ENCODE measurements at regions not wholly inside any gene's neighbourhood (a gene's known extent, or its start where the extent isn't known, plus 50 kb on each side); places are given as distances from the start of the nearest gene placed in this dataset.
"Not testable (repeated sequence)": the region's sequence is repeated elsewhere in the genome, so short reads cannot be mapped to it uniquely, and the experiment has no call there.

DNA sequence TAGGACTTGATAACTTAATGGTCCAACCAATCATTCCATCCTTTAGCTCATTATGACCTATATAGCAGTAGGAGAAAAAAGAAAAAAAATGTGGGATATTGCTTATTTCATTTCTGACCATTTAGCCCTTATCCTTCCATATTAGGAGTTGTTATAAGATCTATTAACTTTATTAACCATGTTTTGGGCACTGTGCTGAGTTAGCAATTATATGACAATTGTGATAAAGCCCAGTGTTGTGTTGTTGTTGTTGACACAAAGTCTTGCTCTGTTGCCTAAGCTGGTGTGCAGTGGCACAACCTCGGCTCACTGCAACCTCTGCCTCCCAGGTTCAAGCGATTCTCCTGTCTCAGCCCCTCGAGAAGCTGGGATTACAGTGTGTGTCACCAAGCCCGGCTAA is 569.7 kb upstream of the FOXG1 start:
- no peak overlapping the region for H3K27ac ChIP-seq (ENCODE audit: low read depth in 1 of 3, low read length in 2 of 3)
- no peaks in the 10 kb centered on the region for H3K36me3 ChIP-seq (ENCODE audit: control insufficient read depth in 3 of 3, insufficient read depth in 2 of 3, low read depth in 1 of 3, low read length in 3 of 3)
- no peaks in the 10 kb centered on the region for H3K4me1 ChIP-seq (ENCODE audit: control insufficient read depth in 3 of 3, insufficient read depth in 2 of 3, low read depth in 1 of 3, low read length in 2 of 3)
- H3K27me3 ChIP-seq (ENCODE audit: control insufficient read depth in 3 of 3, insufficient read depth in 3 of 3, low read length in 3 of 3) = no peaks in the 10 kb centered on the region
- H3K9me3 ChIP-seq (ENCODE audit: control insufficient read depth in 2 of 2, insufficient read depth in 1 of 2, low read depth in 1 of 2, low read length in 1 of 2) = no peaks in the 10 kb centered on the region
- 82 to 89% (median 85%) methylated on average over 4 of the region's 4 CpGs for WGBS, 3 donors
- H3K4me3 ChIP-seq (ENCODE audit: low read depth in 1 of 3, low read length in 3 of 3) = no peak overlapping the region
- FAIRE-seq (no peak), DNase-seq (no peak)

DNA sequence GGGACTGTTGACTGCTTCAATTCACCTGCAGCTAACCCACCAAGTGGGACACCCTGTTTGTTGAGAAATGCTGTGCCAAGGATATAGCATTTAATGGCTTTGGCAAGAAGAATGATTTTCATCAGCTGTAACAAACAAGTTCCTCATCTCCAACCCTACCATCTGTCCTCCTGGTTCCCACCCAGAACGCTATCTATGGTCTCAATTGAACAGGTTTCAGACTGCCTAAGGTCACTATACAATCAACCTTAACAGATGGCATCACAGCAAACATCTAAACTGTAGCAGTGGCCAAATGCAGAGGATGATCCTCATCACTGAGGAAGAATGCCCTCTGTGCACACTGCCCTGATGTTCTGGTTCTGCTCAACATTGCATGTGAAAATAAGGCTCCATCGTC is 546.2 kb upstream of the FOXG1 start:
- Histone ChIP-seq H3K27me3 (ENCODE audit: control insufficient read depth in 3 of 3, insufficient read depth in 3 of 3, low read length in 3 of 3) (no peaks in the 10 kb centered on the region), H3K4me3 (ENCODE audit: low read depth in 1 of 3, low read length in 3 of 3) (no peak overlapping the region), H3K36me3 (ENCODE audit: control insufficient read depth in 3 of 3, insufficient read depth in 2 of 3, low read depth in 1 of 3, low read length in 3 of 3) (no peaks in the 10 kb centered on the region), H3K9me3 (ENCODE audit: control insufficient read depth in 2 of 2, insufficient read depth in 1 of 2, low read depth in 1 of 2, low read length in 1 of 2) (peaks cover 0 to 3% of the 10 kb centered on the region in 2 donors), H3K27ac (ENCODE audit: low read depth in 1 of 3, low read length in 2 of 3) (no peak overlapping the region), H3K4me1 (ENCODE audit: control insufficient read depth in 3 of 3, insufficient read depth in 2 of 3, low read depth in 1 of 3, low read length in 2 of 3) (no peaks in the 10 kb centered on the region)
- FAIRE-seq (no peak), DNase-seq (no peak)
- WGBS, 3 donors = 76 to 79% (median 79%) methylated on average over 2 of the region's 2 CpGs

GRCh38 chr14:28240909-28241308 is 525.7 kb upstream of the FOXG1 start:
- 75 to 78% (median 77%) methylated on average over 2 of the region's 2 CpGs for WGBS, 3 donors

DNA sequence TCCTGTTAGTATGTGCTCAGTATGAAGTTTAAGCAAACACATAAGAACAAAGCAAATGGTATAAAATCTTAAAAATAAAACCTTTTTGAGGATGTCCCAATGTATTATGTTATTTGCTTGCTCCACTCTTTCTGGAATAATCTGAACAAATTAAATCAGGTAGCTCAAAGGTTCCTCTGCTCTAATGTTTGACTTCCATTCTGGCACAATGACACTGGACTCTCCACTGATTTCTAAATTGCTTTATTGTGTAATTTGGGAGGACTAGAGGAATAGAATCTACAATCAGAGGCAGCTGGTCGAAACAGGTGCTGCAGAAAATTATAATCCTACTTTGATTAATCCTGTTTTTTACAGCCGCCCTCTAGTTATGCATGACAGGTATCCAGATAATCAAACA is 523.7 kb upstream of the FOXG1 start:
- Histone ChIP-seq H3K27ac (ENCODE audit: low read depth in 1 of 3, low read length in 2 of 3) (no peak overlapping the region), H3K36me3 (ENCODE audit: control insufficient read depth in 3 of 3, insufficient read depth in 2 of 3, low read depth in 1 of 3, low read length in 3 of 3) (no peaks in the 10 kb centered on the region), H3K4me3 (ENCODE audit: low read depth in 1 of 3, low read length in 3 of 3) (no peak overlapping the region), H3K9me3 (ENCODE audit: control insufficient read depth in 2 of 2, insufficient read depth in 1 of 2, low read depth in 1 of 2, low read length in 1 of 2) (peaks cover 0 to 5% of the 10 kb centered on the region in 2 donors), H3K27me3 (ENCODE audit: control insufficient read depth in 3 of 3, insufficient read depth in 3 of 3, low read length in 3 of 3) (no peaks in the 10 kb centered on the region), H3K4me1 (ENCODE audit: control insufficient read depth in 3 of 3, insufficient read depth in 2 of 3, low read depth in 1 of 3, low read length in 2 of 3) (no peaks in the 10 kb centered on the region)
- 49 to 68% (median 51%) methylated on average over 2 of the region's 2 CpGs for WGBS, 3 donors
- DNase-seq (no peak), FAIRE-seq (no peak)

More at GRCh38 chr14:28240909-28241308, 525.7 kb upstream of the FOXG1 start:
- FAIRE-seq (no peak), DNase-seq (no peak)
- no peaks in the 10 kb centered on the region for H3K4me1 ChIP-seq (ENCODE audit: control insufficient read depth in 3 of 3, insufficient read depth in 2 of 3, low read depth in 1 of 3, low read length in 2 of 3)
- peaks cover 0 to 5% of the 10 kb centered on the region in 2 donors for H3K9me3 ChIP-seq (ENCODE audit: control insufficient read depth in 2 of 2, insufficient read depth in 1 of 2, low read depth in 1 of 2, low read length in 1 of 2)
- H3K36me3 ChIP-seq (ENCODE audit: control insufficient read depth in 3 of 3, insufficient read depth in 2 of 3, low read depth in 1 of 3, low read length in 3 of 3) = no peaks in the 10 kb centered on the region
- H3K27me3 ChIP-seq (ENCODE audit: control insufficient read depth in 3 of 3, insufficient read depth in 3 of 3, low read length in 3 of 3) = no peaks in the 10 kb centered on the region
- H3K27ac ChIP-seq (ENCODE audit: low read depth in 1 of 3, low read length in 2 of 3) = no peak overlapping the region
- no peak overlapping the region for H3K4me3 ChIP-seq (ENCODE audit: low read depth in 1 of 3, low read length in 3 of 3)

- peaks cover 0 to 3% of the 10 kb centered on the region in 2 donors for H3K9me3 ChIP-seq (ENCODE audit: control insufficient read depth in 2 of 2, insufficient read depth in 1 of 2, low read depth in 1 of 2, low read length in 1 of 2)
- H3K27ac ChIP-seq (ENCODE audit: low read depth in 1 of 3, low read length in 2 of 3) = no peak overlapping the region
- no peaks in the 10 kb centered on the region for H3K36me3 ChIP-seq (ENCODE audit: control insufficient read depth in 3 of 3, insufficient read depth in 2 of 3, low read depth in 1 of 3, low read length in 3 of 3)
- H3K4me1 ChIP-seq (ENCODE audit: control insufficient read depth in 3 of 3, insufficient read depth in 2 of 3, low read depth in 1 of 3, low read length in 2 of 3) = no peaks in the 10 kb centered on the region
- DNase-seq (no peak), FAIRE-seq (no peak)
- no peak overlapping the region for H3K4me3 ChIP-seq (ENCODE audit: low read depth in 1 of 3, low read length in 3 of 3)
- WGBS, 3 donors = 44 to 51% (median 49%) methylated on average over 3 of the region's 3 CpGs
- H3K27me3 ChIP-seq (ENCODE audit: control insufficient read depth in 3 of 3, insufficient read depth in 3 of 3, low read length in 3 of 3) = no peaks in the 10 kb centered on the region
Measured at GRCh38 chr14:28243600-28243999, 523.0 kb upstream of the FOXG1 start.

DNA sequence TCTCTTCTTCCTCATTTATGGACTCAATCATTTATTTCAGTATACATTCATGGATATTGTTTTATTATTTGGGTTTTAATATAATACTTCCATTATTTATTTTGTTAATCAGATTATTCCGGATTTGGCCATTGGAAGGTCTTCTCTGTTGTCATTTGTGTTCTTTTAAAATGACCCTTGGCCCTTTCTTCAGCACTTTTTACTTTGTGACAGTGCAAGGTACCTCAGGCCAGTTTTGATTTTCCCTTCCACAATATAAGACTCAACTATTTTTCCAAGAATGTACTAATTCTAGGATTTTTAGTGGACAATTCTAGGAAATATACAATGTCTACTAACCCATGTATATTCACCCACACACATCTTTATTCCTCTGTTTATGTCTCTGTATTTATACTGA is 521.4 kb upstream of the FOXG1 start:
- H3K9me3 ChIP-seq (ENCODE audit: control insufficient read depth in 2 of 2, insufficient read depth in 1 of 2, low read depth in 1 of 2, low read length in 1 of 2) = no peaks in the 10 kb centered on the region
- DNase-seq = no peak
- 19 to 32% (median 29%) methylated on average over 1 of the region's 1 CpG for WGBS, 3 donors
- H3K27me3 ChIP-seq (ENCODE audit: control insufficient read depth in 3 of 3, insufficient read depth in 3 of 3, low read length in 3 of 3) = no peaks in the 10 kb centered on the region
- H3K36me3 ChIP-seq (ENCODE audit: control insufficient read depth in 3 of 3, insufficient read depth in 2 of 3, low read depth in 1 of 3, low read length in 3 of 3) = no peaks in the 10 kb centered on the region
- FAIRE-seq = no peak
- no peaks in the 10 kb centered on the region for H3K4me1 ChIP-seq (ENCODE audit: control insufficient read depth in 3 of 3, insufficient read depth in 2 of 3, low read depth in 1 of 3, low read length in 2 of 3)
- H3K4me3 ChIP-seq (ENCODE audit: low read depth in 1 of 3, low read length in 3 of 3) = no peak overlapping the region
- no peak overlapping the region for H3K27ac ChIP-seq (ENCODE audit: low read depth in 1 of 3, low read length in 2 of 3)

GRCh38 chr14:28247491-28247890 is 519.1 kb upstream of the FOXG1 start:
- H3K27me3 ChIP-seq (ENCODE audit: control insufficient read depth in 3 of 3, insufficient read depth in 3 of 3, low read length in 3 of 3) = no peaks in the 10 kb centered on the region
- DNase-seq (no peak), FAIRE-seq (no peak)
- H3K27ac ChIP-seq (ENCODE audit: low read depth in 1 of 3, low read length in 2 of 3) = no peak overlapping the region
- 49 to 69% (median 51%) methylated on average over 1 of the region's 1 CpG for WGBS, 3 donors
- H3K4me1 ChIP-seq (ENCODE audit: control insufficient read depth in 3 of 3, insufficient read depth in 2 of 3, low read depth in 1 of 3, low read length in 2 of 3) = no peaks in the 10 kb centered on the region
- no peaks in the 10 kb centered on the region for H3K36me3 ChIP-seq (ENCODE audit: control insufficient read depth in 3 of 3, insufficient read depth in 2 of 3, low read depth in 1 of 3, low read length in 3 of 3)
- no peak overlapping the region for H3K4me3 ChIP-seq (ENCODE audit: low read depth in 1 of 3, low read length in 3 of 3)
- peaks cover under 1 to 3% of the 10 kb centered on the region in 2 donors for H3K9me3 ChIP-seq (ENCODE audit: control insufficient read depth in 2 of 2, insufficient read depth in 1 of 2, low read depth in 1 of 2, low read length in 1 of 2)

- H3K4me3 ChIP-seq (ENCODE audit: low read depth in 1 of 3, low read length in 3 of 3); H3K27ac ChIP-seq (ENCODE audit: low read depth in 1 of 3, low read length in 2 of 3); H3K9me3 ChIP-seq (ENCODE audit: control insufficient read depth in 2 of 2, insufficient read depth in 1 of 2, low read depth in 1 of 2, low read length in 1 of 2); FAIRE-seq; H3K36me3 ChIP-seq (ENCODE audit: control insufficient read depth in 3 of 3, insufficient read depth in 2 of 3, low read depth in 1 of 3, low read length in 3 of 3); H3K4me1 ChIP-seq (ENCODE audit: control insufficient read depth in 3 of 3, insufficient read depth in 2 of 3, low read depth in 1 of 3, low read length in 2 of 3); DNase-seq; H3K27me3 ChIP-seq (ENCODE audit: control insufficient read depth in 3 of 3, insufficient read depth in 3 of 3, low read length in 3 of 3): not testable (repeated sequence)
- WGBS, 3 donors = 75 to 91% (median 85%) methylated on average over 3 of the region's 3 CpGs
Measured at GRCh38 chr14:28252124-28252523, 514.5 kb upstream of the FOXG1 start.

DNA sequence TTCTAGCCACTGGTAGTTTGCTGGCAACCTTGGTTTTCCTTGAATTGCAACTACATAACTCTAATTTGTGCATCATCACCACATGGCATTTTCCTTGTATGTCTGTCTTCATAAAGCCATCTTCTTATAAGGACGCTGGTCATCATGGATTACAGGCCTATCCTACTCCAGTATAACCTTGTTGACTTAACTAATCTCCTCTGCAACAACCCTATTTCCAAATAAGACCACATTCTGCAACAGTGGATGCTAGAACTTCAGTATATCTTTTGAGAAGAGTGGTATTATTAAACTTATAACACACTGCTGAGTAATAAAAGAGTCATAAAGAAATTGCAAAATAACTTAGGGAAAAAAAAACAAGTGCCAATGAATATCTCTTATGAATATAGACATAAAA is 511.8 kb upstream of the FOXG1 start:
- H3K36me3 ChIP-seq (ENCODE audit: control insufficient read depth in 3 of 3, insufficient read depth in 2 of 3, low read depth in 1 of 3, low read length in 3 of 3) = no peaks in the 10 kb centered on the region
- H3K27ac ChIP-seq (ENCODE audit: low read depth in 1 of 3, low read length in 2 of 3) = no peak overlapping the region
- peaks cover 2 to 10% of the 10 kb centered on the region in 2 donors for H3K9me3 ChIP-seq (ENCODE audit: control insufficient read depth in 2 of 2, insufficient read depth in 1 of 2, low read depth in 1 of 2, low read length in 1 of 2)
- no peaks in the 10 kb centered on the region for H3K4me1 ChIP-seq (ENCODE audit: control insufficient read depth in 3 of 3, insufficient read depth in 2 of 3, low read depth in 1 of 3, low read length in 2 of 3)
- 42 to 65% (median 61%) methylated on average over 1 of the region's 1 CpG for WGBS, 3 donors
- FAIRE-seq (no peak), DNase-seq (no peak)
- no peak overlapping the region for H3K4me3 ChIP-seq (ENCODE audit: low read depth in 1 of 3, low read length in 3 of 3)
- no peaks in the 10 kb centered on the region for H3K27me3 ChIP-seq (ENCODE audit: control insufficient read depth in 3 of 3, insufficient read depth in 3 of 3, low read length in 3 of 3)
